Loucy (cell line): ENCODE measurements at regions not wholly inside any gene's neighbourhood (a gene's known extent, or its start where the extent isn't known, plus 50 kb on each side); places are given as distances from the start of the nearest gene placed in this dataset.

Source experiments
- H2AFZ ChIP-seq: fragments of 200-600 bp; sonication (generic); 2 replicates; pipeline ENCODE4 v1.6.0; 2016; ENCODE audit warnings: antibody characterized with exemption, mild to moderate bottlenecking, low read length, moderate library complexity
- H3F3A ChIP-seq: fragments of 200-600 bp; 2 replicates; pipeline ENCODE4 v1.6.0; 2016; ENCODE audit warnings: antibody characterized with exemption, low read depth, mild to moderate bottlenecking
- H3K27me3 ChIP-seq: fragments of 200-600 bp; sonication (generic); 2 replicates; pipeline ENCODE4 v1.6.1; 2014; ENCODE audit warnings: low read length, mild to moderate bottlenecking; ENCODE audit not compliant: insufficient read depth, poor library complexity, severe bottlenecking
- H3K36me3 ChIP-seq: fragments of 200-600 bp; sonication (generic); 2 replicates; pipeline ENCODE4 v1.6.1; 2016; ENCODE audit warnings: low read length; ENCODE audit not compliant: insufficient read depth
- H3K4me1 ChIP-seq: fragments of 200-600 bp; sonication (generic); 2 replicates; pipeline ENCODE4 v1.5.1; 2014; ENCODE audit warnings: low read length, mild to moderate bottlenecking; ENCODE audit not compliant: insufficient read depth, poor library complexity, severe bottlenecking
- H3K4me2 ChIP-seq: fragments of 200-600 bp; sonication (generic); 2 replicates; pipeline ENCODE4 v1.6.0; 2014; ENCODE audit warnings: antibody characterized with exemption, low read length, low read depth, mild to moderate bottlenecking; ENCODE audit not compliant: poor library complexity, severe bottlenecking
- H3K4me3 ChIP-seq: fragments of 200-600 bp; sonication (generic); 2 replicates; pipeline ENCODE4 v1.5.1; 2014; ENCODE audit warnings: low read length, mild to moderate bottlenecking, mixed read lengths; ENCODE audit not compliant: poor library complexity, severe bottlenecking
- H3K79me2 ChIP-seq: fragments of 200-600 bp; sonication (generic); 2 replicates; pipeline ENCODE4 v1.6.1; 2014; ENCODE audit warnings: low read length; ENCODE audit not compliant: insufficient read depth
- H3K9ac ChIP-seq: fragments of 200-600 bp; sonication (generic); 2 replicates; pipeline ENCODE4 v1.6.0; 2014; ENCODE audit warnings: mild to moderate bottlenecking, low read depth, low read length, moderate library complexity; ENCODE audit not compliant: poor library complexity, severe bottlenecking
- H3K9me2 ChIP-seq: fragments of 200-600 bp; sonication (generic); replicated peaks from 2 replicates; pipeline ENCODE4 v1.6.1; 2016; ENCODE audit warnings: low read depth, low read length, mixed read lengths
- H3K9me3 ChIP-seq: fragments of 200-600 bp; sonication (generic); 2 replicates; pipeline ENCODE4 v1.6.1; 2014; ENCODE audit warnings: mild to moderate bottlenecking, antibody characterized with exemption, low read length, low read depth; ENCODE audit not compliant: insufficient read depth
- H4K20me1 ChIP-seq: fragments of 200-600 bp; sonication (generic); 2 replicates; pipeline ENCODE4 v1.6.0; 2014; ENCODE audit warnings: antibody characterized with exemption, low read length, mild to moderate bottlenecking; ENCODE audit not compliant: insufficient read depth, poor library complexity, severe bottlenecking
- CTCF ChIP-seq: fragments of 200-600 bp; sonication (generic); conservative IDR thresholded peaks from 2 replicates; pipeline ENCODE4 v1.5.1; 2014; ENCODE audit warnings: mild to moderate bottlenecking, antibody characterized with exemption, low read length
- EZH2phosphoT487 ChIP-seq: fragments of 200-600 bp; IDR thresholded peaks from 2 replicates; pipeline ENCODE4 v1.6.1; 2018; ENCODE audit warnings: antibody characterized with exemption, mild to moderate bottlenecking, moderate library complexity, borderline replicate concordance

DNA sequence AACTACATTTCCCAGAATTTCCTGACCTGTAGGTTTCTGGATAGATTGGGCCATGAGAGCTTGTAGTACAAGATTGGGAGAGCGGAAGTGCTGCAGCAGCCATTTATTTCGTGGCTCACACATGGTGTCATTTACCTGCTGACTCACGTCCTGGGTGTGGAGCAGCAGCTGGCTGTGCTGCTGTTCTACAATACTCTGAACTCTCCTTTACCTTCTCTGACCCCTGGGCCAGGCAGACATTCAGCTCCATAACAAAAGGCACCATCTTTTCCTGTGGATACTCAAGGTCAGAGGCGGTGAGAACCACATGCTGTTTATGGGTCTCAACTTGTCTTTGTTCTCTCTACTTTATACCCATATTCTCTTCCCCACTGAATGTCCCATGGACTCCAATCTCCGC, 490.2 kb downstream of the IGSF11 start:
- no peak for TF ChIP-seq CTCF
- no peaks in the 10 kb centered on the region for H3K9me2 ChIP-seq
- H3K9ac ChIP-seq = no peak overlapping the region
- no peaks in the 10 kb centered on the region for H3K36me3 ChIP-seq
- H2AFZ ChIP-seq = no peak overlapping the region
- no peak overlapping the region for H3K4me3 ChIP-seq
- no peaks in the 10 kb centered on the region for H3K27me3 ChIP-seq
- no peaks in the 10 kb centered on the region for H4K20me1 ChIP-seq
- H3F3A ChIP-seq = no peaks in the 10 kb centered on the region
- no peaks in the 10 kb centered on the region for H3K79me2 ChIP-seq
- no peak overlapping the region for H3K4me2 ChIP-seq
- H3K9me3 ChIP-seq = no peaks in the 10 kb centered on the region; the same call in 1 of the 2 replicates
- no peaks in the 10 kb centered on the region for H3K4me1 ChIP-seq

- no peaks in the 10 kb centered on the region for H3K36me3 ChIP-seq
- TF ChIP-seq CTCF (no peak), EZH2phosphoT487 (no peak)
- H4K20me1 ChIP-seq = no peaks in the 10 kb centered on the region
- no peaks in the 10 kb centered on the region for H3F3A ChIP-seq
- no peaks in the 10 kb centered on the region for H3K79me2 ChIP-seq
- H3K27me3 ChIP-seq = no peaks in the 10 kb centered on the region
- no peak overlapping the region for H3K4me2 ChIP-seq
- no peak overlapping the region for H3K9ac ChIP-seq
- no peak overlapping the region for H2AFZ ChIP-seq
- H3K9me3 ChIP-seq = no peaks in the 10 kb centered on the region; the same call in 1 of the 2 replicates
- H3K4me1 ChIP-seq = no peaks in the 10 kb centered on the region
- H3K9me2 ChIP-seq = no peaks in the 10 kb centered on the region
- no peak overlapping the region for H3K4me3 ChIP-seq
These were observed 486.2 kb downstream of the IGSF11 start for GRCh38 chr3:118548434-118548833.

DNA sequence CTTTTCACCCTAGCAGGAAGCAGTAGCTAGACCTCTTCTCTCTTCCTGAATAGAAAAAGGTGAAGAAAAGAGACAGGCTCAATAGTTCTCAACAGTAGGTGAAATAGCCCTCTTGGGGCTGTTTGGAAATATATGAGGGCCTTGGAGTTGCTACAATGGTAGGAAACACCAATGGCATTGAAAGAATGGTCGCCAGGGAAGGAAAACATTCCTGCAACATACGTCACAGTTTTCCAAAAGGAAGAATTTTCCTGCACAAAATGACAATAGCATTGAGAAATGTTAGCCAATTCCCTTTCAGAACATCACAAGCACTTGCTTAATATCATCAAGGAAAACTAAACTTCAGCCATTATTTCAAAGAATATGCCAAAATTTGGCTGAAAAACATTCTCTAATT, 484.5 kb downstream of the IGSF11 start:
- H3K4me2 ChIP-seq = no peak overlapping the region
- H4K20me1 ChIP-seq = no peaks in the 10 kb centered on the region
- no peaks in the 10 kb centered on the region for H3F3A ChIP-seq
- no peaks in the 10 kb centered on the region for H3K4me1 ChIP-seq
- no peaks in the 10 kb centered on the region for H3K36me3 ChIP-seq
- no peak overlapping the region for H2AFZ ChIP-seq
- H3K9ac ChIP-seq = no peak overlapping the region
- no peaks in the 10 kb centered on the region for H3K79me2 ChIP-seq
- H3K4me3 ChIP-seq = no peak overlapping the region
- TF ChIP-seq EZH2phosphoT487 = no peak
- no peak for TF ChIP-seq CTCF
- no peaks in the 10 kb centered on the region for H3K9me2 ChIP-seq
- no peaks in the 10 kb centered on the region for H3K27me3 ChIP-seq
- H3K9me3 ChIP-seq = no peaks in the 10 kb centered on the region; the same call in 1 of the 2 replicates
